ENCODE measurements at regions not wholly inside any gene's neighbourhood (a gene's known extent, or its start where the extent isn't known, plus 50 kb on each side); places are given as distances from the start of the nearest gene placed in this dataset.

DNA sequence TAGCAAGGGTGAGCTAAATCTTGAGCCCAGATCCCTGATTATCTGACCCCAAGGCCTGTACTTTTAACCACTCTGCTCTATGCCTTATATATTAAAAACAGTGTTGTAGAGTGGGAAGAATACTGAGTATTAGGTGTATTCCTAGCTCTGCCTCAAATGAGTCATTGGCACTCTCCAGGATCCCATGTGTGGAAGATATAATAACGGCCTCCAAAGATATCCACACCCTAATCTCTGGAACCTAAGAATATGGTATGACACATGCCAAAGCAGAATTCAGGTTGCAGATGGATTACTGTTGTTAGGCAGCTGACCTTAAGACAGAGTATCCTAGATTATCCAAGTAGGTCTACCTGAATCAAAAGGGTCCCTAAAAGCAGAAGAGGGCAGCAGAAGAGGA is 110.8 kb downstream of the ADRB2 start:
- in situ Hi-C loops (cut with MboI; ENCODE audit: low pct_unique_long_range_greater_than_20kb, low sequenced_read_pairs, unreplicated experiment), result no loop called here
- DNase-seq (ENCODE audit: low spot score), result no peak

DNA sequence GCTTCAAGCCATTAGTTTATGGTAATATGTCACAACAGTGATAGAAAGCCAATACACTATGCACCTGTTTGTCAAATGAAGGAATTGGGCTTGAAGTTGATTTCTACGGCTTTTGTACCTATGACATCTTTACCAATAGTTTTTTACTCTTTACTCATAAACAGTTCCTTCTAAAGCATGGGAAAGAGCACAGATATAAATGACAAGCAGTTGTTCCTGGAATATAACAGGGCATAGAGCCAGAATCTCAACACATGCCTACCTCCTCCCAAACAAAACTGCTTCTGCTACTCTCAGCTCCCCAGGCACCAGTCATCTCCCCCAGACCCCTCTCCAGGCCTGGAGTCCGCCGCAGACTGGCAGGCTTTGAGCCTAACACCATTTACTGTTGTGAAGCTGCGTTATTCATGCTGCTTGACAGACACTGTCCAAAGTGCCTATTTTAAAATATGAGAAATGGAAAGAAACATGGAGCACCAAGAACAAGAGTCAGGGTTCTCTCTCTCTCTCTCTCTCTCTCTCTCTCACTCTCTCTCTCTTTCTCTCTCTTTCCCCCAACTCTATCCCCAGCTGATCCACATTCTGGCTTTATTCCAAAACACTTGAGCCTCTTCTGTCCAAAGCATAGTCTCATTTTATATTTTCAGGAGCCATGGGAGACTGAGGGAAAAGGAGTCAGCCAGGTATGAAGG is 111.6 kb downstream of the ADRB2 start:
- no peak for DNase-seq (ENCODE audit: low spot score)
- in situ Hi-C loops (cut with MboI; ENCODE audit: low pct_unique_long_range_greater_than_20kb, low sequenced_read_pairs, unreplicated experiment), result no loop called here
- TF ChIP-seq, protein P1, sequence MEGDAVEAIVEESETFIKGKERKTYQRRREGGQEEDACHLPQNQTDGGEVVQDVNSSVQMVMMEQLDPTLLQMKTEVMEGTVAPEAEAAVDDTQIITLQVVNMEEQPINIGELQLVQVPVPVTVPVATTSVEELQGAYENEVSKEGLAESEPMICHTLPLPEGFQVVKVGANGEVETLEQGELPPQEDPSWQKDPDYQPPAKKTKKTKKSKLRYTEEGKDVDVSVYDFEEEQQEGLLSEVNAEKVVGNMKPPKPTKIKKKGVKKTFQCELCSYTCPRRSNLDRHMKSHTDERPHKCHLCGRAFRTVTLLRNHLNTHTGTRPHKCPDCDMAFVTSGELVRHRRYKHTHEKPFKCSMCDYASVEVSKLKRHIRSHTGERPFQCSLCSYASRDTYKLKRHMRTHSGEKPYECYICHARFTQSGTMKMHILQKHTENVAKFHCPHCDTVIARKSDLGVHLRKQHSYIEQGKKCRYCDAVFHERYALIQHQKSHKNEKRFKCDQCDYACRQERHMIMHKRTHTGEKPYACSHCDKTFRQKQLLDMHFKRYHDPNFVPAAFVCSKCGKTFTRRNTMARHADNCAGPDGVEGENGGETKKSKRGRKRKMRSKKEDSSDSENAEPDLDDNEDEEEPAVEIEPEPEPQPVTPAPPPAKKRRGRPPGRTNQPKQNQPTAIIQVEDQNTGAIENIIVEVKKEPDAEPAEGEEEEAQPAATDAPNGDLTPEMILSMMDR (IDR thresholded peaks at IDR 0.05; ENCODE audit: extremely low read depth, insufficient read depth, missing control alignments), result no peak

More for the DNA sequence above, 110.8 kb downstream of the ADRB2 start:
- TF ChIP-seq, protein P1 (IDR thresholded peaks at IDR 0.05; ENCODE audit: extremely low read depth, insufficient read depth, missing control alignments), result no peak

DNA sequence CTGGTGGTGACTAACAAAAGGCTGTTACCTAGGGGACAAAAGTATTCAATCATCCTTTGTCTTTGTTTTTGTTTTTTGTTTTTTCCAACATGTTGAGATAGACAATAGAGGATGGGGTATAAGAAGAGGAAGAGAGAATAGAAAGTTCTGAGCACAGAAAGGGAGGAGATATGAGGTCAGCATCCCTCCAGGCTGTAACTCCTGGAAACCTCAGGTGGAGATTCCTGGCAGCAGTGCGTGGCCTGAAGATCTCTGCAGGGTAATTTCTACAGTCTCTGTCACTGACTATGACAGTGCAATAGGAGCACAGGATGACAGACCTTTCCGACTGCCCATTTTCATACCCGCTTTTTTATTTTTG is 112.1 kb downstream of the ADRB2 start:
- DNase-seq (ENCODE audit: low spot score), result no peak
- in situ Hi-C loops (cut with MboI; ENCODE audit: low pct_unique_long_range_greater_than_20kb, low sequenced_read_pairs, unreplicated experiment), result no loop called here
- TF ChIP-seq, protein P1 (IDR thresholded peaks at IDR 0.05; ENCODE audit: extremely low read depth, insufficient read depth, missing control alignments), result no peak

DNA sequence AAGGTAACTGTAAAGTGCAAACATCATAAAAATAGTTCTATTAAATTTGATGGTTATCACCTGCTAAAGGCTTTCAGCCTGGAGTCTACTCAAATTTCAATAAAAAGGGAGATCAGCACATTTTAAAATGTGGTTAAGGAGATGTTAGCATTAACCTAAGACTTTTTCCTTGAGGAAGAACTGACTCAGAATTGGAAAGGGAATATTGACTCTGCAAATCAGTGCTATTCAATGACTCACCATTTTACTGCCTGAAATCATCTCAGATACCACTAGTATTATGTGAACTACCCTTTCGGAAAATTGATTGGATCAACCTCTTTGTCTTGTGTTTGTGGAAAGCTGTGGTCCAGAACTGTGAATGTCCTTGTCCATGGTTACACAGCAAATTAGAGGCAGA is 113.3 kb downstream of the ADRB2 start:
- TF ChIP-seq, protein P1 (IDR thresholded peaks at IDR 0.05; ENCODE audit: extremely low read depth, insufficient read depth, missing control alignments), result no peak
- no peak for DNase-seq (ENCODE audit: low spot score)
- in situ Hi-C loops (cut with MboI; ENCODE audit: low pct_unique_long_range_greater_than_20kb, low sequenced_read_pairs, unreplicated experiment), result no loop called here

DNA sequence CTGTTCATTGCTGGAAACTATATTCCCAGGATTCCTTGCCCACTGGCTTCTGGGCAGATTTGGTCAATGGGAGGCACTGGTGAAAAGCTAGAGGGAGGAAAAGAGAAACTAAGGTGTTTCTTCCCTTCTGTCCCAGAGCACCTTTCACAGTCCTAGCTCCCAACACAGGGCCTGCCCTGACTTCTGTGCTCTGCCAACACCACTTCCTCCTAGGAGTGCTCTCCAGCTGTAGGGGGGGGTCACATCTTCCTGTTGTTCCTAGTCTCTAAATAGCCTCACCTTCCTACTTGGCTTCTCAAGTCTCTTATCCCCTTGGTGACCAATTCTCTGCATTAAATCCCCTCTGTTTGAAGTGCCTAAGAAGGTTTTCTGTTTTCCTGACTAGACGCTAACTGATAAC is 115.4 kb downstream of the ADRB2 start:
- in situ Hi-C loops (cut with MboI; ENCODE audit: low pct_unique_long_range_greater_than_20kb, low sequenced_read_pairs, unreplicated experiment), result no loop called here
- TF ChIP-seq, protein P1 (IDR thresholded peaks at IDR 0.05; ENCODE audit: extremely low read depth, insufficient read depth, missing control alignments), result no peak
- DNase-seq (ENCODE audit: low spot score), result no peak

DNA sequence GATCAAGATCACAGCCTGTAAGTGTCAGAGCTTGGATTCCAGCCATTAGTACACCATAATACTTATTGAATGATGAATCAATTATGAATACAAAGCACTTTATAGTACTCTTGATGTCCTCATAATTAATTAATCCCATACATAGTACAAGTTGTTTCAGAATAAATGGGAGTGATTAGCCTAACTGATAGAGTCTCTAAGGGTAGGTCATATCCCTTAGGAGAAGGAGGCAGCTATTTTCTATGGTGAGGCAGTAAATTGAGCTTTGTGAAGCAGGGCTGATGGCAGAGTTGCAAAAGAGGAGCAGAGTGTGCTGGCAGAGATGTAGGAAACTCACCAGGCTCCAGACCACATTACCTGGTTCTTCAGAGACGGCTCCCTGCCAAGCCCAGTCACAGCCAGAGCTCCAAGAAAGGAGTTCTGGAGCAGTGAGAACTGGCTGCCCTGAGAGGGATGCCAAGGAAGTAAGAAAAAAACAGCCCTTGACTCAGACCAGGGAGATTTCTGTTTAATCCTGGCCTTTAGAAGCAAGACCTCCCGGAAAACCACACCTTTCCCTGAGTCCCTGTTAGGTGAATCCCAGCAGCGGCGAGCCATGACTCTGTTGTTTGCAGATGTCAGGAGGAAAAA is 112.9 kb downstream of the SH3TC2 start:
- TF ChIP-seq, protein P1 (IDR thresholded peaks at IDR 0.05; ENCODE audit: extremely low read depth, insufficient read depth, missing control alignments), result no peak
- in situ Hi-C loops (cut with MboI; ENCODE audit: low pct_unique_long_range_greater_than_20kb, low sequenced_read_pairs, unreplicated experiment), result loop anchor here (10.0 kb wide), 1 partner anchor 215 kb away; no protein-coding TSS in a partner anchor
- DNase-seq (ENCODE audit: low spot score), result no peak
